ENCODE measurements at regions not wholly inside any gene's neighbourhood (a gene's known extent, or its start where the extent isn't known, plus 50 kb on each side); places are given as distances from the start of the nearest gene placed in this dataset.
A peak's percentile ranks its signal among the peaks of the same experiment; 100 is the strongest.

DNA sequence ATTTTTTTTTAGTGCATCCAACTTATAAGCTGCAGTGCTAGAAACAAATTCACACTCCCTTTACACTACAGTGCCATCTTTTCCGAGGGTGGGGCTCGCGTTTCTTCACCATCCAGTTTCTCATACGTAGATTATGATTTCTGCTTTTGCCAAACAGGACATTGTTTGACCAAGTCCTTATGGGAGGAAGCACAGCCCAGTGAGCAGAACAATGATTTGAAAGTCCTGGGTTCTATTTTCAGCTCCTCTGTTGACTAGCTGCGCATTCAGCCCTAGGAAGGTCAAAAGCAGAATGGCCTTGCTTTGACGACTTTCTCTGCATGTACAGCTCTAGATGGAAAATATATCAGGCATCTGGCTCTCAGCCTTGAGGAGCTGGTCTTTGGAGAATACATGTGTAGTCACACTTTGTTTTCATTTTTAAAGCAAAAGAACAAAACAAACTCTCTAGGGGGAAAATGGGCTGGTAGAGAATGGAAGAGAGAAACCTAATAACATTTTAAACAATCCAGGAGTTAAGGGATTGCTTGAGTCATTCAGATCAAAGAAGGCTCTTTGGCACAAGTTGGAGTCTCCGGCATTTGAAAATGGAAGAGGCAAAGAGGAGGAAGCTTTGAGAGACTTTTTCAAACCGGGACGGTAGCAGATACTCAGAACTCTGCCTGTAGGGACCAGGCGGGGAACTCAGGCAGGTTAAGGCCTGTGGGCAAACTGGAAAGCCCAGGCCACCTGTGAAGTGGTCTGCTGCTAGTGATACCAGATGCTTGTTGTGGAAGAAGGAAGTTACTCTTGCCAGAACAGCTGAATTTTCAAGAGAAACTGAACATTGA lies 257.3 kb upstream of the PLEKHG7 start:
- Histone ChIP-seq H3K36me3 (no peaks in the 10 kb centered on the region), H3K4me3 (no peak overlapping the region), H3K27me3 (replicated peaks; ENCODE audit: insufficient read depth) (no peaks in the 10 kb centered on the region), H3K4me1 (ENCODE audit: control insufficient read depth in 1 of 2, low read depth in 2 of 2) (no peaks in the 10 kb centered on the region), H3K9me3 (no peaks in the 10 kb centered on the region), H3K27ac (peak overlapping the region in 1 of 2 donors; percentile 31)
- DNase-seq (ENCODE audit: low spot score) = no peak
- no peak for TF ChIP-seq CTCF (IDR thresholded peaks at IDR 0.05)
- no peak for ATAC-seq (ENCODE audit: insufficient number of reproducible peaks, low FRiP score, low read depth)

DNA sequence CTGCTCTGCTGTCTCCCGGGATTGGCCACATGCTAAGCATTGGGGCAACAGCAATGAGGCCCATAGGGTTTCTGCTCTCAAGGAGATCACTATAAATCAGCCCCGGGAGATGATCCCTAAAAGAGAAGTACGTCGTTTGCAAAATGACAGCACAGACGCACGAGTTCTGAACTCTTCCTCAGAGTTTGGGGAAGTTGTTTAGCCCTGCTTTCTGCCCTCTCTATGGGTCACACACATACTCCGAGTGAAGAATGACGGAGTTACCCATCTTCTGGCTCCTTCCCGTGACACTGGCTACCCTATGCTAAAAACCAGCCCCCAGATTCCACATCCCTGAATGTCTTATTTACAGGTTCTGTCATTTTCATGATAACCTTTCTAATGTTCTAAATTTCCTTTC lies 258.0 kb upstream of the PLEKHG7 start:
- Histone ChIP-seq H3K27ac (no peak overlapping the region), H3K27me3 (replicated peaks; ENCODE audit: insufficient read depth) (no peaks in the 10 kb centered on the region), H3K9me3 (no peaks in the 10 kb centered on the region), H3K4me1 (ENCODE audit: control insufficient read depth in 1 of 2, low read depth in 2 of 2) (peaks cover 0 to 3% of the 10 kb centered on the region in 2 donors), H3K36me3 (no peaks in the 10 kb centered on the region), H3K4me3 (no peak overlapping the region)
- no peak for ATAC-seq (ENCODE audit: insufficient number of reproducible peaks, low FRiP score, low read depth)
- TF ChIP-seq CTCF (IDR thresholded peaks at IDR 0.05) = no peak
- DNase-seq (ENCODE audit: low spot score) = no peak

DNA sequence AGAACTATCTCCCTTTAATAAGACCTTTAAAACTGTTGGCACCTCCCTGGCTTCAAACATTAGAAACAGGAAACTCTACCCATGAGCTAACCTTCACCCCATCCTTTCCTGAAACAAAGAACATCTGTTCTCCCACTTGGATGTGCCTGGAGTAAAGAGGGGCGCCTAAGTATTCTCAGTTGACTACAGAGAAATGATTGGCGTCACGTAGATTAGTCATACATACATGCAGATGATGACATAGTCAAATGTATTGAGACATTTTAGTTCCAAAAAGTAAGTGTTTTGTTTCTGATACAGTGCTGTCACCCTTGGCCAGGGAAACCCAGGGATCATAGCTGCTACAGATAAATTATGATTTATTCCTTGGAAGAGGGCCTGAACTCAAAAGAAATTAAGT lies 260.0 kb upstream of the PLEKHG7 start:
- no peak for TF ChIP-seq CTCF (IDR thresholded peaks at IDR 0.05)
- H3K27ac ChIP-seq = no peak overlapping the region
- H3K9me3 ChIP-seq = no peaks in the 10 kb centered on the region

GRCh38 chr12:92440072-92440471 lies 262.7 kb upstream of the PLEKHG7 start:
- Histone ChIP-seq H3K4me1 (ENCODE audit: control insufficient read depth in 1 of 2, low read depth in 2 of 2) (peaks cover 0 to 14% of the 10 kb centered on the region in 2 donors), H3K9me3 (no peaks in the 10 kb centered on the region), H3K27me3 (replicated peaks; ENCODE audit: insufficient read depth) (no peaks in the 10 kb centered on the region), H3K4me3 (no peak overlapping the region), H3K27ac (no peak overlapping the region), H3K36me3 (no peaks in the 10 kb centered on the region)
- DNase-seq (ENCODE audit: low spot score) (no peak), ATAC-seq (ENCODE audit: insufficient number of reproducible peaks, low FRiP score, low read depth) (no peak)
- TF ChIP-seq CTCF (IDR thresholded peaks at IDR 0.05) = no peak

More for the DNA sequence above, 260.0 kb upstream of the PLEKHG7 start:
- no peak for ATAC-seq (ENCODE audit: insufficient number of reproducible peaks, low FRiP score, low read depth)
- H3K27me3 ChIP-seq (replicated peaks; ENCODE audit: insufficient read depth) = no peaks in the 10 kb centered on the region
- peaks cover 0 to 14% of the 10 kb centered on the region in 2 donors for H3K4me1 ChIP-seq (ENCODE audit: control insufficient read depth in 1 of 2, low read depth in 2 of 2)
- H3K36me3 ChIP-seq = no peaks in the 10 kb centered on the region
- DNase-seq (ENCODE audit: low spot score) = no peak
- H3K4me3 ChIP-seq = no peak overlapping the region

- no peak for TF ChIP-seq CTCF (IDR thresholded peaks at IDR 0.05)
- Histone ChIP-seq H3K4me3 (no peak overlapping the region), H3K36me3 (no peaks in the 10 kb centered on the region), H3K27me3 (replicated peaks; ENCODE audit: insufficient read depth) (no peaks in the 10 kb centered on the region), H3K27ac (no peak overlapping the region), H3K9me3 (no peaks in the 10 kb centered on the region), H3K4me1 (ENCODE audit: control insufficient read depth in 1 of 2, low read depth in 2 of 2) (peaks cover 0 to 14% of the 10 kb centered on the region in 2 donors)
- ATAC-seq (ENCODE audit: insufficient number of reproducible peaks, low FRiP score, low read depth) (no peak), DNase-seq (ENCODE audit: low spot score) (no peak)
Observed at GRCh38 chr12:92439420-92439805, 263.4 kb upstream of the PLEKHG7 start.
